ENCODE measurements at regions not wholly inside any gene's neighbourhood (a gene's known extent, or its start where the extent isn't known, plus 50 kb on each side); places are given as distances from the start of the nearest gene placed in this dataset.

GRCh38 chr10:31687663-31688482, 240.8 kb downstream of the ARHGAP12 start:
- H3K4me1 ChIP-seq (ENCODE audit: control insufficient read depth, insufficient read depth, low read length): no peaks in the 10 kb centered on the region
- no peak for DNase-seq
- H3K9me3 ChIP-seq (replicated peaks; ENCODE audit: control insufficient read depth, low read depth, low read length): peaks cover 21% of the 10 kb centered on the region
- H3K27ac ChIP-seq (ENCODE audit: low read length): no peak overlapping the region
- no peaks in the 10 kb centered on the region for H3K36me3 ChIP-seq (ENCODE audit: control insufficient read depth, insufficient read depth, low read length)
- no peak overlapping the region for H3K4me3 ChIP-seq (ENCODE audit: low read length)
- WGBS (ENCODE audit: insufficient coverage): 100% methylated on average over 1 of the region's 3 CpGs
- no peaks in the 10 kb centered on the region for H3K27me3 ChIP-seq (ENCODE audit: control insufficient read depth, insufficient read depth, low read length)

GRCh38 chr10:31686599-31686998, 242.0 kb downstream of the ARHGAP12 start:
- Histone ChIP-seq H3K27me3 (ENCODE audit: control insufficient read depth, insufficient read depth, low read length) (no peaks in the 10 kb centered on the region), H3K36me3 (ENCODE audit: control insufficient read depth, insufficient read depth, low read length) (no peaks in the 10 kb centered on the region), H3K27ac (ENCODE audit: low read length) (no peak overlapping the region), H3K4me3 (ENCODE audit: low read length) (no peak overlapping the region), H3K9me3 (replicated peaks; ENCODE audit: control insufficient read depth, low read depth, low read length) (peaks cover 28% of the 10 kb centered on the region), H3K4me1 (ENCODE audit: control insufficient read depth, insufficient read depth, low read length) (no peaks in the 10 kb centered on the region)
- DNase-seq: no peak

- H3K36me3 ChIP-seq (ENCODE audit: control insufficient read depth, insufficient read depth, low read length): no peaks in the 10 kb centered on the region
- no peak overlapping the region for H3K4me3 ChIP-seq (ENCODE audit: low read length)
- WGBS (ENCODE audit: insufficient coverage): no CpG with 5 or more reads among the region's 1 CpG
- DNase-seq: no peak
- H3K9me3 ChIP-seq (replicated peaks; ENCODE audit: control insufficient read depth, low read depth, low read length): peaks cover 17% of the 10 kb centered on the region
- no peak overlapping the region for H3K27ac ChIP-seq (ENCODE audit: low read length)
- no peaks in the 10 kb centered on the region for H3K27me3 ChIP-seq (ENCODE audit: control insufficient read depth, insufficient read depth, low read length)
- peaks cover 7% of the 10 kb centered on the region for H3K4me1 ChIP-seq (ENCODE audit: control insufficient read depth, insufficient read depth, low read length)
These were observed 244.9 kb downstream of the ARHGAP12 start for GRCh38 chr10:31683682-31684081.

- peaks cover 27% of the 10 kb centered on the region for H3K4me1 ChIP-seq (ENCODE audit: control insufficient read depth, insufficient read depth, low read length)
- no peaks in the 10 kb centered on the region for H3K36me3 ChIP-seq (ENCODE audit: control insufficient read depth, insufficient read depth, low read length)
- H3K9me3 ChIP-seq (replicated peaks; ENCODE audit: control insufficient read depth, low read depth, low read length): peaks cover 29% of the 10 kb centered on the region
- no peak overlapping the region for H3K27ac ChIP-seq (ENCODE audit: low read length)
- WGBS (ENCODE audit: insufficient coverage): 71% methylated on average over 3 of the region's 4 CpGs
- DNase-seq: no peak
- no peak overlapping the region for H3K4me3 ChIP-seq (ENCODE audit: low read length)
- no peaks in the 10 kb centered on the region for H3K27me3 ChIP-seq (ENCODE audit: control insufficient read depth, insufficient read depth, low read length)
These were observed 248.7 kb downstream of the ARHGAP12 start for GRCh38 chr10:31679936-31680335.

GRCh38 chr10:31678575-31679516, 249.8 kb downstream of the ARHGAP12 start:
- no peaks in the 10 kb centered on the region for H3K36me3 ChIP-seq (ENCODE audit: control insufficient read depth, insufficient read depth, low read length)
- DNase-seq: peak; percentile 70
- 51% methylated on average over 12 of the region's 20 CpGs for WGBS (ENCODE audit: insufficient coverage)
- H3K27me3 ChIP-seq (ENCODE audit: control insufficient read depth, insufficient read depth, low read length): no peaks in the 10 kb centered on the region
- peaks cover 27% of the 10 kb centered on the region for H3K4me1 ChIP-seq (ENCODE audit: control insufficient read depth, insufficient read depth, low read length)
- H3K9me3 ChIP-seq (replicated peaks; ENCODE audit: control insufficient read depth, low read depth, low read length): peaks cover 30% of the 10 kb centered on the region
- no peak overlapping the region for H3K4me3 ChIP-seq (ENCODE audit: low read length)
- peak overlapping the region; percentile 92 for H3K27ac ChIP-seq (ENCODE audit: low read length)

GRCh38 chr10:31678139-31678536, 250.5 kb downstream of the ARHGAP12 start:
- Histone ChIP-seq H3K27me3 (ENCODE audit: control insufficient read depth, insufficient read depth, low read length) (no peaks in the 10 kb centered on the region), H3K27ac (ENCODE audit: low read length) (peak overlapping the region; percentile 92), H3K4me1 (ENCODE audit: control insufficient read depth, insufficient read depth, low read length) (peaks cover 27% of the 10 kb centered on the region), H3K9me3 (replicated peaks; ENCODE audit: control insufficient read depth, low read depth, low read length) (peaks cover 32% of the 10 kb centered on the region), H3K36me3 (ENCODE audit: control insufficient read depth, insufficient read depth, low read length) (no peaks in the 10 kb centered on the region), H3K4me3 (ENCODE audit: low read length) (no peak overlapping the region)
- DNase-seq: peak; percentile 56
- WGBS (ENCODE audit: insufficient coverage): 57% methylated on average over 8 of the region's 12 CpGs

GRCh38 chr10:31677195-31678138, 251.2 kb downstream of the ARHGAP12 start:
- 78% methylated on average over 14 of the region's 16 CpGs for WGBS (ENCODE audit: insufficient coverage)
- Histone ChIP-seq H3K9me3 (replicated peaks; ENCODE audit: control insufficient read depth, low read depth, low read length) (peaks cover 26% of the 10 kb centered on the region), H3K4me3 (ENCODE audit: low read length) (no peak overlapping the region), H3K4me1 (ENCODE audit: control insufficient read depth, insufficient read depth, low read length) (peaks cover 27% of the 10 kb centered on the region), H3K27ac (ENCODE audit: low read length) (peak overlapping the region; percentile 92), H3K36me3 (ENCODE audit: control insufficient read depth, insufficient read depth, low read length) (no peaks in the 10 kb centered on the region), H3K27me3 (ENCODE audit: control insufficient read depth, insufficient read depth, low read length) (no peaks in the 10 kb centered on the region)
- peak; percentile 59 for DNase-seq

GRCh38 chr10:31675726-31676125, 252.9 kb downstream of the ARHGAP12 start:
- Histone ChIP-seq H3K4me1 (ENCODE audit: control insufficient read depth, insufficient read depth, low read length) (peaks cover 27% of the 10 kb centered on the region), H3K36me3 (ENCODE audit: control insufficient read depth, insufficient read depth, low read length) (no peaks in the 10 kb centered on the region), H3K27me3 (ENCODE audit: control insufficient read depth, insufficient read depth, low read length) (no peaks in the 10 kb centered on the region), H3K9me3 (replicated peaks; ENCODE audit: control insufficient read depth, low read depth, low read length) (peaks cover 27% of the 10 kb centered on the region), H3K27ac (ENCODE audit: low read length) (no peak overlapping the region), H3K4me3 (ENCODE audit: low read length) (no peak overlapping the region)
- no peak for DNase-seq

GRCh38 chr10:31669357-31669756, 259.3 kb downstream of the ARHGAP12 start:
- no peaks in the 10 kb centered on the region for H3K27me3 ChIP-seq (ENCODE audit: control insufficient read depth, insufficient read depth, low read length)
- H3K4me1 ChIP-seq (ENCODE audit: control insufficient read depth, insufficient read depth, low read length): peaks cover 25% of the 10 kb centered on the region
- WGBS (ENCODE audit: insufficient coverage): 20% methylated on average over 1 of the region's 1 CpG
- peak; percentile 80 for DNase-seq
- no peaks in the 10 kb centered on the region for H3K36me3 ChIP-seq (ENCODE audit: control insufficient read depth, insufficient read depth, low read length)
- H3K27ac ChIP-seq (ENCODE audit: low read length): peak overlapping the region; percentile 66
- H3K9me3 ChIP-seq (replicated peaks; ENCODE audit: control insufficient read depth, low read depth, low read length): peaks cover 9% of the 10 kb centered on the region
- no peak overlapping the region for H3K4me3 ChIP-seq (ENCODE audit: low read length)
